Natural killer cell (primary cell): ENCODE measurements at regions not wholly inside any gene's neighbourhood (a gene's known extent, or its start where the extent isn't known, plus 50 kb on each side); places are given as distances from the start of the nearest gene placed in this dataset.

Experiments used
- ATAC-seq, 3 donors: fragments of 150-1000 bp in 2 of 3; fragments of 200-7000 bp in 1 of 3; cut with Tn5 transposase; 1 replicate in 1 of 3; 2 replicates in 2 of 3; pipeline ENCODE4 v1.10.0; 2021; ENCODE audit warnings: mild to moderate bottlenecking in 2 of 3, moderate library complexity in 2 of 3
- DNase-seq, 2 donors: peaks; one replicate each; pipeline versions ENCODE4 v3.0.0 to v3.0.0-alpha.2; 2013 to 2021; ENCODE audit warnings: mixed read lengths in 1 of 2
- H3K27ac ChIP-seq: one replicate; pipeline ENCODE4 v1.5.1; 2013; ENCODE audit warnings: mild to moderate bottlenecking, low read length
- H3K27me3 ChIP-seq: one replicate; pipeline ENCODE4 v1.6.1; 2013; ENCODE audit warnings: low read length; ENCODE audit not compliant: control insufficient read depth, insufficient read depth
- H3K36me3 ChIP-seq: one replicate; pipeline ENCODE4 v1.6.1; 2013; ENCODE audit warnings: low read length; ENCODE audit not compliant: control insufficient read depth, insufficient read depth
- H3K4me1 ChIP-seq: one replicate; pipeline ENCODE4 v1.6.1; 2013; ENCODE audit warnings: low read length; ENCODE audit not compliant: control insufficient read depth, insufficient read depth
- H3K4me3 ChIP-seq: one replicate; pipeline ENCODE4 v1.5.1; 2013; ENCODE audit warnings: low read length
- H3K9me3 ChIP-seq: one replicate; pipeline ENCODE4 v1.6.1; 2013; ENCODE audit warnings: low read length; ENCODE audit not compliant: control insufficient read depth, insufficient read depth
- H3K27ac Mint-ChIP-seq, 2 donors: one replicate each; pipeline ENCODE4 v1.8.0; 2022; ENCODE audit warnings: mild to moderate bottlenecking in 2 of 2, mixed read lengths in 2 of 2, moderate library complexity in 1 of 2
- H3K27me3 Mint-ChIP-seq, 2 donors: one replicate each; pipeline ENCODE4 v1.8.0; 2022; ENCODE audit warnings: low read depth in 2 of 2, mixed read lengths in 2 of 2
- H3K36me3 Mint-ChIP-seq: one replicate; pipeline ENCODE4 v1.8.0; 2022; ENCODE audit warnings: mixed read lengths
- H3K4me1 Mint-ChIP-seq, 2 donors: one replicate each; pipeline ENCODE4 v1.8.0; 2022; ENCODE audit warnings: mixed read lengths in 2 of 2
- H3K4me3 Mint-ChIP-seq: one replicate; pipeline ENCODE4 v1.8.0; 2022; ENCODE audit warnings: mild to moderate bottlenecking, moderate library complexity, mixed read lengths
- H3K9me3 Mint-ChIP-seq, 2 donors: one replicate each; pipeline ENCODE4 v1.8.0; 2022; ENCODE audit warnings: mixed read lengths in 2 of 2
- CTCF ChIP-seq: fragments of 200-600 bp; IDR thresholded peaks from one replicate; pipeline ENCODE4 v1.8.0; 2022; ENCODE audit warnings: antibody characterized with exemption
- WGBS: methylation state at CpG from one replicate; pipeline ENCODE4 v1.1.7; 2013; ENCODE audit warnings: missing lambda C conversion rate; ENCODE audit not compliant: insufficient coverage; 5-methylcytosine and 5-hydroxymethylcytosine counted together
- intact Hi-C: fragments of 100-400 bp; cut with micrococcal nuclease; formaldehyde crosslinking; loops from one replicate; pipeline ENCODE4 v1.14.2; 2022

- 100% methylated on average over 2 of the region's 3 CpGs for WGBS
- Mint-ChIP-seq H3K36me3 (peaks cover 11% of the 10 kb centered on the region), H3K27ac (no peak overlapping the region), H3K4me3 (no peak overlapping the region), H3K4me1 (peaks cover 0 to 7% of the 10 kb centered on the region in 2 donors), H3K27me3 (no peaks in the 10 kb centered on the region), H3K9me3 (no peaks in the 10 kb centered on the region)
- H3K4me3 ChIP-seq: no peak overlapping the region
- no peaks in the 10 kb centered on the region for H3K9me3 ChIP-seq
- TF ChIP-seq CTCF: no peak
- H3K4me1 ChIP-seq: no peaks in the 10 kb centered on the region
- ATAC-seq: no peak
- intact Hi-C loops: no loop called here
- no peak overlapping the region for H3K27ac ChIP-seq
- no peak for DNase-seq
- no peaks in the 10 kb centered on the region for H3K27me3 ChIP-seq
- H3K36me3 ChIP-seq: peaks cover 3% of the 10 kb centered on the region
Observed at GRCh38 chr22:25482868-25483639, 81.4 kb upstream of the GRK3 start.

GRCh38 chr22:25483931-25484330, 80.5 kb upstream of the GRK3 start:
- DNase-seq: no peak
- intact Hi-C loops: no loop called here
- TF ChIP-seq CTCF: no peak
- no peaks in the 10 kb centered on the region for H3K9me3 Mint-ChIP-seq
- no peak overlapping the region for H3K27ac Mint-ChIP-seq
- no peak overlapping the region for H3K4me3 Mint-ChIP-seq
- no peaks in the 10 kb centered on the region for H3K27me3 Mint-ChIP-seq
- H3K36me3 ChIP-seq: peaks cover 3% of the 10 kb centered on the region
- H3K27me3 ChIP-seq: no peaks in the 10 kb centered on the region
- H3K36me3 Mint-ChIP-seq: peaks cover 11% of the 10 kb centered on the region
- WGBS: 81% methylated on average over 1 of the region's 1 CpG
- H3K4me1 Mint-ChIP-seq: peaks cover 0 to 9% of the 10 kb centered on the region in 2 donors
- no peaks in the 10 kb centered on the region for H3K4me1 ChIP-seq
- H3K9me3 ChIP-seq: no peaks in the 10 kb centered on the region
- H3K4me3 ChIP-seq: no peak overlapping the region
- ATAC-seq: no peak
- H3K27ac ChIP-seq: no peak overlapping the region

GRCh38 chr22:25484521-25485315, 79.8 kb upstream of the GRK3 start:
- Histone ChIP-seq H3K27me3 (no peaks in the 10 kb centered on the region), H3K4me1 (no peaks in the 10 kb centered on the region), H3K27ac (no peak overlapping the region), H3K36me3 (peaks cover 3% of the 10 kb centered on the region), H3K9me3 (no peaks in the 10 kb centered on the region), H3K4me3 (no peak overlapping the region)
- Mint-ChIP-seq H3K9me3 (no peaks in the 10 kb centered on the region), H3K36me3 (peaks cover 11% of the 10 kb centered on the region), H3K4me3 (no peak overlapping the region), H3K4me1 (peaks cover 0 to 9% of the 10 kb centered on the region in 2 donors), H3K27me3 (no peaks in the 10 kb centered on the region), H3K27ac (no peak overlapping the region)
- no peak for DNase-seq
- no peak for ATAC-seq
- intact Hi-C loops: no loop called here
- WGBS: 45% methylated on average over 3 of the region's 3 CpGs
- TF ChIP-seq CTCF: no peak
